ENCODE measurements at regions not wholly inside any gene's neighbourhood (a gene's known extent, or its start where the extent isn't known, plus 50 kb on each side); places are given as distances from the start of the nearest gene placed in this dataset.
"Not testable (repeated sequence)": the region's sequence is repeated elsewhere in the genome, so short reads cannot be mapped to it uniquely, and the experiment has no call there.

DNA sequence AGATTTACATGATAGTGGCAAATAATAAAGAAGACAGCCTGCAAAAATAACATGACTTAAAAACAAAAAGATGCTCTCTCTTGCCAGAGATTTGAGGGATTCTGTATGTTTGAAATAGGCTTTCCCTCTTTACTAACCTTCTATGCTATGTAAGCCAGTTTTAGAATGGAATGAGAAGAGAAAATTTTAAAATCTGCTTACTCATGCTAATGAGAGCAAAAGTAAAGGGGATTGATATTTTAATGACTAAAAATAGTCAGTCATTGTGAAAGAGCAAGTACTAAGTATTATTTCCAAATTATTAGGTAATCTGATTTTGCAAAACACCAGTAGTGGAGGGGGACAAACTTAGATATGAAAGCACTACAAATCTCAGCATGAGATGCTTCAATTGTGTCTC, 563.3 kb upstream of the ADGRB3 start:
- Mint-ChIP-seq H3K4me3 (ENCODE audit: low read depth, unreplicated experiment) (no peak overlapping the region), H3K9me3 (ENCODE audit: low read depth, unreplicated experiment) (peaks cover 12% of the 10 kb centered on the region), H3K27ac (ENCODE audit: unreplicated experiment) (no peak overlapping the region), H3K27me3 (ENCODE audit: unreplicated experiment) (no peaks in the 10 kb centered on the region), H3K4me1 (ENCODE audit: low read depth, unreplicated experiment) (no peaks in the 10 kb centered on the region), H3K36me3 (ENCODE audit: insufficient read depth, unreplicated experiment) (no peaks in the 10 kb centered on the region)
- CTCF ChIA-PET, result no interaction called here
- BruUV-seq (replicated peaks), result no TSS peak
- intact Hi-C loops (cut with micrococcal nuclease; ENCODE audit: unreplicated experiment), result no loop called here
- DNase-seq, result no peak
- TF ChIP-seq, protein P1, sequence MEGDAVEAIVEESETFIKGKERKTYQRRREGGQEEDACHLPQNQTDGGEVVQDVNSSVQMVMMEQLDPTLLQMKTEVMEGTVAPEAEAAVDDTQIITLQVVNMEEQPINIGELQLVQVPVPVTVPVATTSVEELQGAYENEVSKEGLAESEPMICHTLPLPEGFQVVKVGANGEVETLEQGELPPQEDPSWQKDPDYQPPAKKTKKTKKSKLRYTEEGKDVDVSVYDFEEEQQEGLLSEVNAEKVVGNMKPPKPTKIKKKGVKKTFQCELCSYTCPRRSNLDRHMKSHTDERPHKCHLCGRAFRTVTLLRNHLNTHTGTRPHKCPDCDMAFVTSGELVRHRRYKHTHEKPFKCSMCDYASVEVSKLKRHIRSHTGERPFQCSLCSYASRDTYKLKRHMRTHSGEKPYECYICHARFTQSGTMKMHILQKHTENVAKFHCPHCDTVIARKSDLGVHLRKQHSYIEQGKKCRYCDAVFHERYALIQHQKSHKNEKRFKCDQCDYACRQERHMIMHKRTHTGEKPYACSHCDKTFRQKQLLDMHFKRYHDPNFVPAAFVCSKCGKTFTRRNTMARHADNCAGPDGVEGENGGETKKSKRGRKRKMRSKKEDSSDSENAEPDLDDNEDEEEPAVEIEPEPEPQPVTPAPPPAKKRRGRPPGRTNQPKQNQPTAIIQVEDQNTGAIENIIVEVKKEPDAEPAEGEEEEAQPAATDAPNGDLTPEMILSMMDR (IDR thresholded peaks at IDR 0.05; ENCODE audit: unreplicated experiment), result no peak

DNA sequence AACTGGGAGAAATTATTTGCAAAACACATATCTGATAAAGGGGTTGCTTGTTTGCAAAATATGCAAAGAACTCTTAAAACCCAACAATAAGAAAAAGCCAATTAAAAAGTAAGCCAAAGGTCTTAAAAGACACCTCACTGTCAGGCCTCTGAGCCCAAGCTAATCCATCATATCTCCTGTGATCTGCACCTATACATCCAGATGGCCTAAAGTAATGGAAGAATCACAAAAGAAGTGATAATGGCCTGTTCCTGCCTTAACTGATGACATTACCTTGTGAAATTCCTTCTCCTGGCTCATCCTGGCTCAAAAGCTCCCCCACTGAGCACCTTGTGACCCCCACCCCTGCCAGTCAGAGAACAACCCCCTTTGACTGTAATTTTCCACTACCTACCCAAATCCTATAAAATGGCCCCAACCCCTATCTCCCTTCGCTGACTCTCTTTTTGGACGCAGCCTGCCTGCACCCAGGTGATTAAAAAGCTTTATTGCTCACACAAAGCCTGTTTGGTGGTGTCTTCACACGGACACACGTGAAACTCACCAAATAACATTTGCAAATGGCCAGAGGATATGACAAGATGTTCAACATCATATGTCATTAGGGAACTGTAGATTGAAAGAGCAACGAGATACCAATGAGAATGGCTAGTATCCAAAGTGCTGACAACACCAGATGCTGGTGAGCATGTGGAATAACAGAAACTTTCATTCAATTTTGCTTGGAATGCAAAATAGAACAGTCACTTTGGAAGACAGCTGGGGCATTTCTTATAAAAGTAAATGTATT, 565.0 kb upstream of the ADGRB3 start:
- BruUV-seq (replicated peaks), result no TSS peak
- intact Hi-C loops (cut with micrococcal nuclease; ENCODE audit: unreplicated experiment), result no loop called here
- no peaks in the 10 kb centered on the region for H3K27me3 Mint-ChIP-seq (ENCODE audit: unreplicated experiment)
- TF ChIP-seq, protein P1 (IDR thresholded peaks at IDR 0.05; ENCODE audit: unreplicated experiment), result no peak
- no peaks in the 10 kb centered on the region for H3K4me1 Mint-ChIP-seq (ENCODE audit: low read depth, unreplicated experiment)
- no peak overlapping the region for H3K4me3 Mint-ChIP-seq (ENCODE audit: low read depth, unreplicated experiment)
- CTCF ChIA-PET, result no interaction called here
- H3K27ac Mint-ChIP-seq (ENCODE audit: unreplicated experiment), result no peak overlapping the region
- DNase-seq, result no peak
- peaks cover 12% of the 10 kb centered on the region for H3K9me3 Mint-ChIP-seq (ENCODE audit: low read depth, unreplicated experiment)
- H3K36me3 Mint-ChIP-seq (ENCODE audit: insufficient read depth, unreplicated experiment), result no peaks in the 10 kb centered on the region

- CTCF ChIA-PET, result no interaction called here
- Mint-ChIP-seq H3K27ac (ENCODE audit: unreplicated experiment) (no peak overlapping the region), H3K4me3 (ENCODE audit: low read depth, unreplicated experiment) (no peak overlapping the region), H3K4me1 (ENCODE audit: low read depth, unreplicated experiment) (no peaks in the 10 kb centered on the region), H3K9me3 (ENCODE audit: low read depth, unreplicated experiment) (peaks cover 4% of the 10 kb centered on the region), H3K36me3 (ENCODE audit: insufficient read depth, unreplicated experiment) (no peaks in the 10 kb centered on the region), H3K27me3 (ENCODE audit: unreplicated experiment) (no peaks in the 10 kb centered on the region)
- intact Hi-C loops (cut with micrococcal nuclease; ENCODE audit: unreplicated experiment), result no loop called here
- TF ChIP-seq, protein P1 (IDR thresholded peaks at IDR 0.05; ENCODE audit: unreplicated experiment), result no peak
- DNase-seq, result no peak
- BruUV-seq (replicated peaks), result no TSS peak
Observed at GRCh38 chr6:68059899-68060298, 575.2 kb upstream of the ADGRB3 start.

- BruUV-seq (replicated peaks), result no TSS peak
- H3K36me3 Mint-ChIP-seq (ENCODE audit: insufficient read depth, unreplicated experiment), result no peaks in the 10 kb centered on the region
- intact Hi-C loops (cut with micrococcal nuclease; ENCODE audit: unreplicated experiment), result no loop called here
Observed at GRCh38 chr6:68059261-68059660, 575.8 kb upstream of the ADGRB3 start.

DNA sequence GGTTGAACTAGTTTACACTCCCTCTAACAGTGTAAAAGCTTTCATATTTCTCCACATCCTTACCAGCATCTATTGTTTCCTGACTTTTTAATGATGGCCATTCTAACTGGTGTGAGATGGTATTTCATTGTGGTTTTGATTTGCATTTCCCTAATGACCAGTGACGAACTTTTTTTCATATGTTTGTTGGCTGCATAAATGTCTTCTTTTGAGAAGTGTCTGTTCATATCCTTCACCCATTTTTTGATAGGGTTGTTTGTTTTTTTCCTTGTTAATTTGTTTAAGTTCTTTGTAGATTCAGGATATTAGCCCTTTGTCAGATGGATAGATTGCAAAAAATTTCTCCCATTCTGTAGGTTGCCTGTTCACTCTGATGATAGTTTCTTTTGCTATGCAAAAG, 578.5 kb upstream of the ADGRB3 start:
- intact Hi-C loops (cut with micrococcal nuclease; ENCODE audit: unreplicated experiment); H3K27me3 Mint-ChIP-seq (ENCODE audit: unreplicated experiment); DNase-seq; H3K9me3 Mint-ChIP-seq (ENCODE audit: low read depth, unreplicated experiment); CTCF ChIA-PET; H3K36me3 Mint-ChIP-seq (ENCODE audit: insufficient read depth, unreplicated experiment); H3K4me3 Mint-ChIP-seq (ENCODE audit: low read depth, unreplicated experiment); BruUV-seq (replicated peaks); H3K4me1 Mint-ChIP-seq (ENCODE audit: low read depth, unreplicated experiment); H3K27ac Mint-ChIP-seq (ENCODE audit: unreplicated experiment): not testable (repeated sequence)

More at GRCh38 chr6:68059261-68059660, 575.8 kb upstream of the ADGRB3 start:
- H3K4me1 Mint-ChIP-seq (ENCODE audit: low read depth, unreplicated experiment), result no peaks in the 10 kb centered on the region
- H3K27ac Mint-ChIP-seq (ENCODE audit: unreplicated experiment), result no peak overlapping the region
- no peak for DNase-seq
- TF ChIP-seq, protein P1 (IDR thresholded peaks at IDR 0.05; ENCODE audit: unreplicated experiment), result no peak
- CTCF ChIA-PET, result no interaction called here
- H3K9me3 Mint-ChIP-seq (ENCODE audit: low read depth, unreplicated experiment), result peaks cover 2% of the 10 kb centered on the region
- H3K4me3 Mint-ChIP-seq (ENCODE audit: low read depth, unreplicated experiment), result no peak overlapping the region
- H3K27me3 Mint-ChIP-seq (ENCODE audit: unreplicated experiment), result no peaks in the 10 kb centered on the region

Measured in Calu3 (cell line).